Eye (tissue), 1 donor: ENCODE measurements at regions not wholly inside any gene's neighbourhood (a gene's known extent, or its start where the extent isn't known, plus 50 kb on each side); places are given as distances from the start of the nearest gene placed in this dataset.
"Not testable (repeated sequence)": the region's sequence is repeated elsewhere in the genome, so short reads cannot be mapped to it uniquely, and the experiment has no call there.

Experiments used
- DNase-seq: peaks from one replicate; pipeline ENCODE4 v3.0.0-alpha.2; 2015

GRCh38 chr6:48706310-48706709, 595.3 kb upstream of the PTCHD4 start:
- DNase-seq = no peak

- DNase-seq = no peak
These were observed 590.6 kb upstream of the PTCHD4 start for GRCh38 chr6:48701572-48701971.

GRCh38 chr6:48695872-48696271, 584.9 kb upstream of the PTCHD4 start:
- no peak for DNase-seq

- no peak for DNase-seq
These were observed 580.4 kb upstream of the PTCHD4 start for GRCh38 chr6:48691420-48691819.

- DNase-seq = no peak
These were observed 578.5 kb upstream of the PTCHD4 start for GRCh38 chr6:48689498-48689897.

GRCh38 chr6:48678390-48678789, 567.4 kb upstream of the PTCHD4 start:
- no peak for DNase-seq

- DNase-seq = no peak
These were observed 560.5 kb upstream of the PTCHD4 start for GRCh38 chr6:48671505-48671904.

- no peak for DNase-seq
These were observed 559.5 kb upstream of the PTCHD4 start for GRCh38 chr6:48670546-48670945.

GRCh38 chr6:48667797-48668196, 556.8 kb upstream of the PTCHD4 start:
- no peak for DNase-seq

GRCh38 chr6:48664826-48665225, 553.8 kb upstream of the PTCHD4 start:
- peak; percentile 57 for DNase-seq

- no peak for DNase-seq
These were observed 547.9 kb upstream of the PTCHD4 start for GRCh38 chr6:48658915-48659314.

- DNase-seq = no peak
These were observed 530.5 kb upstream of the PTCHD4 start for GRCh38 chr6:48641544-48641943.

- not testable (repeated sequence) for DNase-seq
These were observed 527.8 kb upstream of the PTCHD4 start for GRCh38 chr6:48638796-48639195.

- no peak for DNase-seq
These were observed 519.5 kb upstream of the PTCHD4 start for GRCh38 chr6:48630511-48630910.

GRCh38 chr6:48628316-48628715, 517.3 kb upstream of the PTCHD4 start:
- peak; percentile 17 for DNase-seq

GRCh38 chr6:48626421-48626820, 515.4 kb upstream of the PTCHD4 start:
- DNase-seq = no peak

GRCh38 chr6:48624631-48625030, 513.6 kb upstream of the PTCHD4 start:
- no peak for DNase-seq

- DNase-seq = peak; percentile 73
These were observed 508.8 kb upstream of the PTCHD4 start for GRCh38 chr6:48619771-48620170.

GRCh38 chr6:48615041-48615440, 504.0 kb upstream of the PTCHD4 start:
- DNase-seq = no peak

GRCh38 chr6:48614326-48614725, 503.3 kb upstream of the PTCHD4 start:
- no peak for DNase-seq

- no peak for DNase-seq
These were observed 502.4 kb upstream of the PTCHD4 start for GRCh38 chr6:48613231-48613949.

GRCh38 chr6:48611332-48611731, 500.3 kb upstream of the PTCHD4 start:
- peak; percentile 12 for DNase-seq

- DNase-seq = no peak
These were observed 499.8 kb upstream of the PTCHD4 start for GRCh38 chr6:48610846-48611245.

- DNase-seq = no peak
These were observed 495.6 kb upstream of the PTCHD4 start for GRCh38 chr6:48606618-48607017.

- DNase-seq = no peak
These were observed 487.0 kb upstream of the PTCHD4 start for GRCh38 chr6:48597951-48598350.
